ENCODE measurements at regions not wholly inside any gene's neighbourhood (a gene's known extent, or its start where the extent isn't known, plus 50 kb on each side); places are given as distances from the start of the nearest gene placed in this dataset.

DNA sequence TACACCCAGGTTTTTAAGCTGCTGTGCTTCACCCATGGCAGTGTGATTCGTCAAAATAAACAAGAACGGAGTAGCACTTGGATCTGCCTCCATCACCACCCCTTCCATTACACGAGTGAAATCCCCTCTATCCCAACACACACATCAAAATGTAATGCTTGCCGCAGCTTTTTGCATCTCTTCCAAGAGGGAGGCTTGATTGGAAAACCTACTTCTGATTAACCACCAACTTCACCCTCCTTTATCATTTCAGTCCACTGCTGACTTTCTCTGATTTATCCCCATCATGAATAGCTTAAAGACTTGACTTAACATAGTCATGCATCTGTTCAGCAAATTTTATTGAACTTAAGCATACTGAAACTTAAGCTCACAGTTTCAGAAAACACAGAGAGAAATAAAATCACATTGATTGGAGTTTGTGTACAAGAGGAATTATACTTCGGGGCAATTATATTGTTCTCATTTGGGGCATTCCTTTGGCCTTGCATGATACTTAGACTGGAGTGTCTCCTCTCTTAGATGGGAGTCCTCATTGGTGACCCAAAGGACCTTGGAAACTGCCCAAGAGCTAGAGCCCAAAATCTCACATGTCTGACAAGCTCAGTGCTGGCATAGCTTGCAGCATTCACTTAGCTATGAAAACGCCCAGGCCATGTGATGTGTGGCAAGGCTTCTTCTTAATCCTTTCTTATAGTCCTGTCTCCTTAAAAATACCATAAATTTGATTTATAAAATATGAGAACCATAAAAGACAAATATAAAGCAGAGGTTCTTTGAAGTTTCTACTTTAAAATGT is 124.3 kb upstream of the UMPS start:
- no peak overlapping the region for H3K4me3 ChIP-seq (ENCODE audit: low read depth, low read length)
- no peak for DNase-seq (ENCODE audit: low read depth)
- TF ChIP-seq CTCF (IDR thresholded peaks at IDR 0.05; ENCODE audit: low read depth, low read length, missing control alignments): no peak

- no peak for TF ChIP-seq CTCF (IDR thresholded peaks at IDR 0.05; ENCODE audit: low read depth, low read length, missing control alignments)
- no peak for DNase-seq (ENCODE audit: low read depth)
Observed at GRCh38 chr3:124607163-124607562, 123.1 kb upstream of the UMPS start.

GRCh38 chr3:124609402-124609801 is 120.8 kb upstream of the UMPS start:
- DNase-seq (ENCODE audit: low read depth): no peak
- TF ChIP-seq CTCF (IDR thresholded peaks at IDR 0.05; ENCODE audit: low read depth, low read length, missing control alignments): no peak
- no peak overlapping the region for H3K4me3 ChIP-seq (ENCODE audit: low read depth, low read length)

More at GRCh38 chr3:124607163-124607562, 123.1 kb upstream of the UMPS start:
- H3K4me3 ChIP-seq (ENCODE audit: low read depth, low read length): no peak overlapping the region

DNA sequence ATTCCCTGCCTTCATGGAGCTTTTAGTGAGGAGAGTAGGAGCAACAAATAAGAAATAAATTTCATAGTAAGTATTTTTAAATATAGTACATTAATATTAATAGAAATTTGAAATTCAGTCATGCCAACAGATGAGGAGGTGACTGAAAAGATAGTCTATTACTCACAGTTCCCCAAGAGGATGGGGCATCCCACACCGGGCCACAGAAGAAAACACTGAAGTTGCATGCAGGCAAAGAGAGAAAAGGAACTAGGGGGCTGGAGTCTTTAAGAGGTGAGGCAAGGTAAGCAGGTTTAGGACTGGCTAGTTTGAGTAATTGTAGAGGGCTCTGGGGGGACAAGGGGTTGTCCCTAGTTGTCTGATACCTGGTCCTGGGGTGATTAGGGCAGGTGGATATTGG is 120.1 kb upstream of the UMPS start:
- no peak for TF ChIP-seq CTCF (IDR thresholded peaks at IDR 0.05; ENCODE audit: low read depth, low read length, missing control alignments)
- DNase-seq (ENCODE audit: low read depth): no peak
- no peak overlapping the region for H3K4me3 ChIP-seq (ENCODE audit: low read depth, low read length)

DNA sequence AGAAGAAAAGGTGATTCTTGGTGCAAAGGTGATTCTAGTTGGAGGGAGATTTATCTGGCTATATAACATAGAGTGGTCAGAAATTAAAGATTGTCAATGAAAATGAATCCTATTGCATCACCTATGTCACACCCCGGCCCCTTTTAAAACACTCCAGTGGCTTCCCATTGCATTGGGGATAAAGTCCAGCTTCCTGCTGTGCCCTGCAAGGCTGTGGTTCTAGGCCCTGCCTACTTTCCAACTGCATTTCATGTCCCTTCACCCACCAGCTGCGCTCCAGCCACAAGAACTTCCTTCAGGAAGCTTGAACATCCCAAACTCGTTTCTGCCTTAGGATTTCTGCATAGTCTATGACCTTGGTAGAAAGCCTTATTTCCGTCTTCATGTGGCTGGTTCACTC is 118.7 kb upstream of the UMPS start:
- no peak for TF ChIP-seq CTCF (IDR thresholded peaks at IDR 0.05; ENCODE audit: low read depth, low read length, missing control alignments)
- H3K4me3 ChIP-seq (ENCODE audit: low read depth, low read length): no peak overlapping the region
- DNase-seq (ENCODE audit: low read depth): no peak

GRCh38 chr3:124615896-124616543 is 114.2 kb upstream of the UMPS start:
- no peak for TF ChIP-seq CTCF (IDR thresholded peaks at IDR 0.05; ENCODE audit: low read depth, low read length, missing control alignments)
- no peak for DNase-seq (ENCODE audit: low read depth)
- no peak overlapping the region for H3K4me3 ChIP-seq (ENCODE audit: low read depth, low read length)

Data from GM12864 (cell line).